Prostate gland (tissue), 2 donors: ENCODE measurements at regions not wholly inside any gene's neighbourhood (a gene's known extent, or its start where the extent isn't known, plus 50 kb on each side); places are given as distances from the start of the nearest gene placed in this dataset.

ENCODE experiments used
- POLR2AphosphoS5 ChIP-seq: sonication (generic); formaldehyde crosslinking; IDR thresholded peaks from one replicate; pipeline ENCODE4 v1.6.1; 2017; ENCODE audit warnings: antibody characterized with exemption
- TF ChIP-seq, protein P1 (sequence below), 4 experiments: fragments of 200-600 bp in 2 of 4; fragments of 450-650 bp in 2 of 4; sonication (generic) in 2 of 4; IDR thresholded peaks; 1 replicate in 3 of 4; 2 replicates in 1 of 4; pipeline ENCODE4 v1.5.1; 2016 to 2019; ENCODE audit warnings: antibody characterized with exemption in 4 of 4, mild to moderate bottlenecking in 2 of 4, moderate library complexity in 2 of 4

DNA sequence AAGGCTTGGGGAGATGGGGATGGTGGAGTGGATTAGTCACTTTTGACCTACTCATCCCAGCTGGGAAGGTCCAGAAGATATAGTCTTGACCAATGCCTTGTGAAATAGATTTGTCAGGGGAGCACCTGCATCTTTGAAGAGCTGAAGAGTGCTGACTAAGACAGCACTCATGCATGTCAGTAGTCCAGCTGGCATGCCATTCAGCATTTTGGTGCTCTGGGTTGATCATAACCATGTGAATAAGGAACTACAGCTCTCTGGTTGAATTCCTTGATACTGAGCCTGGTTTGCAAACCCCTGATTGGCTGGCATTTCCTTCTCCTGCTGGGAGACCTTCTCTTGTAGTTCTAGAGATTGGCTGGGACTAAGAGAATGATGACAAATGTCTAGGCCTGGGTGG is 106.8 kb upstream of the ALX4 start:
- TF ChIP-seq, protein P1, sequence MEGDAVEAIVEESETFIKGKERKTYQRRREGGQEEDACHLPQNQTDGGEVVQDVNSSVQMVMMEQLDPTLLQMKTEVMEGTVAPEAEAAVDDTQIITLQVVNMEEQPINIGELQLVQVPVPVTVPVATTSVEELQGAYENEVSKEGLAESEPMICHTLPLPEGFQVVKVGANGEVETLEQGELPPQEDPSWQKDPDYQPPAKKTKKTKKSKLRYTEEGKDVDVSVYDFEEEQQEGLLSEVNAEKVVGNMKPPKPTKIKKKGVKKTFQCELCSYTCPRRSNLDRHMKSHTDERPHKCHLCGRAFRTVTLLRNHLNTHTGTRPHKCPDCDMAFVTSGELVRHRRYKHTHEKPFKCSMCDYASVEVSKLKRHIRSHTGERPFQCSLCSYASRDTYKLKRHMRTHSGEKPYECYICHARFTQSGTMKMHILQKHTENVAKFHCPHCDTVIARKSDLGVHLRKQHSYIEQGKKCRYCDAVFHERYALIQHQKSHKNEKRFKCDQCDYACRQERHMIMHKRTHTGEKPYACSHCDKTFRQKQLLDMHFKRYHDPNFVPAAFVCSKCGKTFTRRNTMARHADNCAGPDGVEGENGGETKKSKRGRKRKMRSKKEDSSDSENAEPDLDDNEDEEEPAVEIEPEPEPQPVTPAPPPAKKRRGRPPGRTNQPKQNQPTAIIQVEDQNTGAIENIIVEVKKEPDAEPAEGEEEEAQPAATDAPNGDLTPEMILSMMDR (IDR thresholded peaks at IDR 0.05), result no peak
- no peak for TF ChIP-seq POLR2AphosphoS5
